Spleen (tissue), 11 donors: ENCODE measurements at regions not wholly inside any gene's neighbourhood (a gene's known extent, or its start where the extent isn't known, plus 50 kb on each side); places are given as distances from the start of the nearest gene placed in this dataset.
"Not testable (repeated sequence)": the region's sequence is repeated elsewhere in the genome, so short reads cannot be mapped to it uniquely, and the experiment has no call there.

Experiments used
- DNase-seq: peaks from one replicate; pipeline ENCODE4 v3.0.0-alpha.2; 2020
- H3K27ac ChIP-seq, 8 donors: fragments of 200-600 bp; sonication (generic) in 7 of 8; 1 replicate in 4 of 8; 2 replicates in 4 of 8; pipeline versions ENCODE4 v1.5.0 to v1.8.0; 2016 to 2021; ENCODE audit warnings: inconsistent platforms in 4 of 8, mild to moderate bottlenecking in 4 of 8, moderate library complexity in 1 of 8
- H3K27me3 ChIP-seq, 7 donors: fragments of 200-600 bp; sonication (generic) in 6 of 7; replicated peaks in 1 of 7; 1 replicate in 4 of 7; 2 replicates in 3 of 7; pipeline versions ENCODE4 v1.5.0 to v1.8.0; 2016 to 2021; ENCODE audit warnings: inconsistent platforms in 3 of 7, mild to moderate bottlenecking in 1 of 7
- H3K36me3 ChIP-seq, 6 donors: fragments of 200-600 bp; sonication (generic) in 5 of 6; 1 replicate in 4 of 6; 2 replicates in 2 of 6; pipeline versions ENCODE4 v1.5.0 to v1.8.0; 2016 to 2021; ENCODE audit warnings: inconsistent platforms in 2 of 6
- H3K4me1 ChIP-seq, 6 donors: fragments of 200-600 bp; sonication (generic) in 5 of 6; 1 replicate in 3 of 6; 2 replicates in 3 of 6; pipeline versions ENCODE4 v1.5.0 to v1.8.0; 2016 to 2021; ENCODE audit warnings: inconsistent platforms in 3 of 6
- H3K4me3 ChIP-seq, 8 donors: fragments of 200-600 bp; sonication (generic) in 7 of 8; 1 replicate in 4 of 8; 2 replicates in 4 of 8; pipeline versions ENCODE4 v1.5.0 to v1.8.0; 2016 to 2021; ENCODE audit warnings: inconsistent platforms in 4 of 8, mild to moderate bottlenecking in 4 of 8, moderate library complexity in 2 of 8
- H3K9me3 ChIP-seq, 8 donors: fragments of 200-600 bp; sonication (generic) in 7 of 8; 1 replicate in 4 of 8; 2 replicates in 4 of 8; pipeline versions ENCODE4 v1.5.0 to v1.8.0; 2016 to 2021; ENCODE audit warnings: inconsistent platforms in 4 of 8
- POLR2A ChIP-seq, 3 donors: fragments of 450-650 bp; IDR thresholded peaks; one replicate each; pipeline ENCODE4 v1.5.1; 2017; ENCODE audit warnings: antibody characterized with exemption in 3 of 3, mild to moderate bottlenecking in 1 of 3
- POLR2AphosphoS5 ChIP-seq, 3 donors: sonication (generic); formaldehyde crosslinking; IDR thresholded peaks; one replicate each; pipeline ENCODE4 v1.5.1; 2017; ENCODE audit warnings: antibody characterized with exemption in 3 of 3
- WGBS, 5 donors: extraction: QIAGEN DNeasy Blood & Tissue Kit in 3 of 5; methylation state at CpG; one replicate each; pipeline versions ENCODE4 v1.1.5 to v1.1.7; 2013 to 2018; 5-methylcytosine and 5-hydroxymethylcytosine counted together
- intact Hi-C: fragments of 100-400 bp; cut with DNase I; formaldehyde crosslinking; loops from one replicate; pipeline ENCODE4 v1.15.0; 2023; ENCODE audit warnings: low total_unique reads
- TF ChIP-seq, protein P1 (sequence below), 11 experiments: fragments of 200-600 bp in 7 of 11; fragments of 450-650 bp in 4 of 11; sonication (generic) in 4 of 11; IDR thresholded peaks in 8 of 11; conservative IDR thresholded peaks in 3 of 11; 1 replicate in 7 of 11; 2 replicates in 4 of 11; pipeline versions ENCODE4 v1.4.0 to v1.8.0; 2016 to 2021; ENCODE audit warnings: antibody characterized with exemption in 11 of 11, inconsistent platforms in 4 of 11, mild to moderate bottlenecking in 1 of 11
- donor health status: healthy with polysubstance abuse.
- donor health status: DM: no; HTN: no; CAD: no; lungs with moderate emphysema.
- donor health status: DM: no; HTN: no; CAD: no.
- donor health status: Bipolar disorder and iron deficiency.
- donor health status: healthy.
- donor health status: DM: no; HTN: no; CAD: no.
- donor health status: DM: yes; HTN: yes; CAD: no.

DNA sequence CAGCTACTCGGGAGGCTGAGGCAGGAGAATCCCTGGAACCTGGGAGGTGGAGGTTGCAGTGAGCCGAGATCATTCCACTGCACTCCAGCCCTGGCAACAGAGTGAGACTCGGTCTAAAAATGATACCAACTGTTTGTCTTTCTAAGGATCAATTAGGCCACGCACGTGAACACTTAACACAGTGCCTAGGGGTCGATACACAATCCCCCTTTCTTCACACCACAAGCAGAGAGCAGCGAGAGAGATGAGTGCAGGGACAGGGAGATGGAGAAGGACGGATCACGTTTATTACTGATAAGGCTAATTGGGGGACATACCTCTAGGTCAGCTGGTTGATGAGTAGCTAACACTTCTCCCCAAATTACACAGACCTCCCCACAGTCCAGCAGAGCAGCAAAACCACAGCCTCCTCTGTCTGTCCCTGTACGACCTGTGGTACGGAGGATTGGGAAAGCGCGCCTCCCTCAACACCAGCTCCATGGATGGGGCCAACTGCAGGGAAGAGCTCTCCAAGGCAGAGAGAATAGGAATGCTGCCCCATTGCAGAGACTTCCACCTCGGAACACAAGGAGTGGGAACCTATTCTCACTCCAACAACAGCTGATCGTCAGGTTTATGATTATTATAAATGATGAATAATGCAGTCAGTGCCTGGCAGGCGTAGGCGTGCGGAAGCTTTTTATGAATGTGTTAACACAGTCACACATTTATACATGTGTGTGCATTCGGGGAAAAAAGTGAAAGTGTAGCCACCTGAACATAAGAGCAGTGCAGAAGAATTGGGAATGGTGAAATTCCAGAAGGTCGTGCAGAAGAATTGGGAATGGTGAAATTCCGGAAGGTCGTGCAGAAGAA is 155.1 kb downstream of the C16orf95 start:
- 82 to 90% (median 89%) methylated on average over 22 of the region's 22 CpGs for WGBS, 5 donors
- Histone ChIP-seq H3K27ac (no peak overlapping the region), H3K9me3 (peaks cover 0 to 2% (median 0%) of the 10 kb centered on the region in 8 donors), H3K4me1 (no peaks in the 10 kb centered on the region), H3K36me3 (no peaks in the 10 kb centered on the region), H3K27me3 (peaks cover 0 to 18% (median 0%) of the 10 kb centered on the region in 7 donors), H3K4me3 (no peak overlapping the region)
- peak; percentile 38 for DNase-seq
- no peak for TF ChIP-seq POLR2A (IDR thresholded peaks at IDR 0.05)
- no peak for TF ChIP-seq POLR2AphosphoS5 (IDR thresholded peaks at IDR 0.05)
- intact Hi-C loops = no loop called here

DNA sequence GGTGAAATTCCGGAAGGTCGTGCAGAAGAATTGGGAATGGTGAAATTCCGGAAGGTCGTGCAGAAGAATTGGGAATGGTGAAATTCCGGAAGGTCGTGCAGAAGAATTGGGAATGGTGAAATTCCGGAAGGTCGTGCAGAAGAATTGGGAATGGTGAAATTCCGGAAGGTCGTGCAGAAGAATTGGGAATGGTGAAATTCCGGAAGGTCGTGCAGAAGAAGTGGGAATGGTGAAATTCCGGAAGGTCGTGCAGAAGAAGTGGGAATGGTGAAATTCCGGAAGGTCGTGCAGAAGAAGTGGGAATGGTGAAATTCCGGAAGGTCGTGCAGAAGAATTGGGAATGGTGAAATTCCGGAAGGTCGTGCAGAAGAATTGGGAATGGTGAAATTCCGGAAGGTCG is 154.4 kb downstream of the C16orf95 start:
- WGBS, 5 donors = 92 to 98% (median 95%) methylated on average over 14 to 16 of the region's 22 CpGs
- H3K27me3 ChIP-seq = peaks cover 0 to 18% (median 0%) of the 10 kb centered on the region in 7 donors
- H3K36me3 ChIP-seq, DNase-seq, H3K4me3 ChIP-seq, H3K27ac ChIP-seq, intact Hi-C loops, H3K4me1 ChIP-seq, H3K9me3 ChIP-seq: not testable (repeated sequence)

DNA sequence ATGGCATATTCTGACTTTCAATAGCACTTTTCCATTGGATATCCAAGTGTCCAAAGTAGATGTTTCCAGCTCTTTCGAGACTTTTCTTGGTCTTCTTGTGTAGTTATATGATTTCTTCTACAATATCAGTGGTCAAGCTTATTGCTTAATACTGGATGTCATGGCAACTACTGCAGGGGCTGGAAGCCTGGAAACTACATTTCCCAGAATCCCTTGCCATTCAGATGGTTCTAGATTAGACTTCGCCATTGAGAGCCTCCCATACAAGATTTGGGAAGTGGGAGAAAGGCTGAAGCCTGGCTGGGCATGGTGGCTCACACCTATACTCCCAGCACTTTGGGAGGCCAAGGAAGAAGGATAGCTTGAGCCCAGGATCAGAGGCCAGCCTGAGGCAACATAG is 153.6 kb downstream of the C16orf95 start:
- H3K36me3 ChIP-seq = no peaks in the 10 kb centered on the region
- intact Hi-C loops = no loop called here
- no peak overlapping the region for H3K4me3 ChIP-seq
- peaks cover 0 to 8% (median 0%) of the 10 kb centered on the region in 8 donors for H3K9me3 ChIP-seq
- H3K27ac ChIP-seq = no peak overlapping the region
- H3K27me3 ChIP-seq = peaks cover 0 to 18% (median 0%) of the 10 kb centered on the region in 7 donors
- no peaks in the 10 kb centered on the region for H3K4me1 ChIP-seq
- WGBS, 5 donors = 75 to 93% (median 83%) methylated on average over 2 of the region's 2 CpGs
- no peak for DNase-seq
- TF ChIP-seq POLR2AphosphoS5 (IDR thresholded peaks at IDR 0.05) (no peak), POLR2A (IDR thresholded peaks at IDR 0.05) (no peak)
- TF ChIP-seq, protein P1, sequence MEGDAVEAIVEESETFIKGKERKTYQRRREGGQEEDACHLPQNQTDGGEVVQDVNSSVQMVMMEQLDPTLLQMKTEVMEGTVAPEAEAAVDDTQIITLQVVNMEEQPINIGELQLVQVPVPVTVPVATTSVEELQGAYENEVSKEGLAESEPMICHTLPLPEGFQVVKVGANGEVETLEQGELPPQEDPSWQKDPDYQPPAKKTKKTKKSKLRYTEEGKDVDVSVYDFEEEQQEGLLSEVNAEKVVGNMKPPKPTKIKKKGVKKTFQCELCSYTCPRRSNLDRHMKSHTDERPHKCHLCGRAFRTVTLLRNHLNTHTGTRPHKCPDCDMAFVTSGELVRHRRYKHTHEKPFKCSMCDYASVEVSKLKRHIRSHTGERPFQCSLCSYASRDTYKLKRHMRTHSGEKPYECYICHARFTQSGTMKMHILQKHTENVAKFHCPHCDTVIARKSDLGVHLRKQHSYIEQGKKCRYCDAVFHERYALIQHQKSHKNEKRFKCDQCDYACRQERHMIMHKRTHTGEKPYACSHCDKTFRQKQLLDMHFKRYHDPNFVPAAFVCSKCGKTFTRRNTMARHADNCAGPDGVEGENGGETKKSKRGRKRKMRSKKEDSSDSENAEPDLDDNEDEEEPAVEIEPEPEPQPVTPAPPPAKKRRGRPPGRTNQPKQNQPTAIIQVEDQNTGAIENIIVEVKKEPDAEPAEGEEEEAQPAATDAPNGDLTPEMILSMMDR (IDR thresholded peaks at IDR 0.05 in 8 of 11, conservative IDR thresholded peaks at IDR 0.05 in 3 of 11) = no peak

DNA sequence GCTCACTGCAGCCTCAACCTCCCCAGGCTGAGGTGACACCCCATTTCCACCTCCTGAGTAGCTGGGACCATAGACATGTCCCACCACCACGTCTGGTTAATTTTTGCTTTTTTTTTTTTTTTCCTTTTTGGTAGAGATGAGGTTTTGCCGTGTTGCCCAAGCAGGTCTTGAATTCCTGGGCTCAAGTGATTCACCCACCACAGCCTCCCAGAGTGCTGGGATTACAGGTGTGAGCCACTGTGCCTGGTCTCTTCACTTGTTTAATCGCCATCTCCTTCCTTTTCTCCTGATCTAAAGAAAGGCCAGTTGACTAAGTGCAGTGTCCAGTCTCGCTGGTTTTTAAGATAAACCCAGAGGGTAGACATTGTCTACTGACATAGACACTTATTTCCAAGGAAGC is 152.0 kb downstream of the C16orf95 start:
- Histone ChIP-seq H3K27me3 (peaks cover 0 to 18% (median 0%) of the 10 kb centered on the region in 7 donors), H3K9me3 (peaks cover 0 to 8% (median 0%) of the 10 kb centered on the region in 8 donors), H3K4me3 (no peak overlapping the region), H3K4me1 (no peaks in the 10 kb centered on the region), H3K27ac (no peak overlapping the region), H3K36me3 (no peaks in the 10 kb centered on the region)
- peak; percentile 2 for DNase-seq
- intact Hi-C loops = no loop called here
- TF ChIP-seq POLR2A (IDR thresholded peaks at IDR 0.05) (no peak), POLR2AphosphoS5 (IDR thresholded peaks at IDR 0.05) (no peak)
- TF ChIP-seq, protein P1 (IDR thresholded peaks at IDR 0.05 in 8 of 11, conservative IDR thresholded peaks at IDR 0.05 in 3 of 11) = no peak
- WGBS, 5 donors = 80 to 88% (median 87%) methylated on average over 4 of the region's 4 CpGs

DNA sequence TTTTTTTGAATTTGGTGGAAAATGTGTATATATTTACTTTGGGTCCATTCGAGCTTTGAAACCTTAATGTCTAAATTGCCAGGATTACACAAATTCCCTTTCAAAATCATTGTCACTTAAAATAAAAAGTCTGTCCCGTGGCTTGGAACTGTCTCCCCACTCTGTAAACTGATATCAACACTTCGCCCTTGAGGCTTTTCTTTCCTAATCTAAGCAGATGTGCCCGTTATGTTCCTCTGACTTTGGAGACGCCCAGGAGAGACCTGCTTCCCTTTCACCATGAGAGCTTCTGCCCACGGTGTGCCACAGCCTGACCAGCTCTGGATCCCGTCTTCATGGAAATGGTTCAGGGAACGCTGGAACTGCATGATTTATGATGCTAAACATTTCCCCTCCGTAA is 151.3 kb downstream of the C16orf95 start:
- peak; percentile 1 for DNase-seq
- H3K4me3 ChIP-seq = no peak overlapping the region
- H3K4me1 ChIP-seq = no peaks in the 10 kb centered on the region
- H3K36me3 ChIP-seq = no peaks in the 10 kb centered on the region
- H3K9me3 ChIP-seq = peaks cover 0 to 8% (median 0%) of the 10 kb centered on the region in 8 donors
- 64 to 76% (median 71%) methylated on average over 9 of the region's 9 CpGs for WGBS, 5 donors
- no peak overlapping the region for H3K27ac ChIP-seq
- TF ChIP-seq, protein P1 (IDR thresholded peaks at IDR 0.05 in 8 of 11, conservative IDR thresholded peaks at IDR 0.05 in 3 of 11) = no peak
- TF ChIP-seq POLR2A (IDR thresholded peaks at IDR 0.05) (no peak), POLR2AphosphoS5 (IDR thresholded peaks at IDR 0.05) (no peak)
- peaks cover 0 to 11% (median 0%) of the 10 kb centered on the region in 7 donors for H3K27me3 ChIP-seq
- intact Hi-C loops = no loop called here
